ENCODE measurements at regions not wholly inside any gene's neighbourhood (a gene's known extent, or its start where the extent isn't known, plus 50 kb on each side); places are given as distances from the start of the nearest gene placed in this dataset.
"Not testable (repeated sequence)": the region's sequence is repeated elsewhere in the genome, so short reads cannot be mapped to it uniquely, and the experiment has no call there.

- no peak for DNase-seq
Observed at GRCh38 chr19:30861919-30862318, 487.3 kb downstream of the TSHZ3 start.

- DNase-seq = no peak
Observed at GRCh38 chr19:30857966-30858490, 485.8 kb downstream of the ZNF536 start.

- DNase-seq = peak in 1 of 4 experiments; percentile 34
Observed at GRCh38 chr19:30857388-30857787, 485.2 kb downstream of the ZNF536 start.

- peak in 1 of 4 experiments; percentile 23 for DNase-seq
Observed at GRCh38 chr19:30856786-30857185, 484.6 kb downstream of the ZNF536 start.

GRCh38 chr19:30856376-30856775 is 484.2 kb downstream of the ZNF536 start:
- DNase-seq = no peak

- no peak for DNase-seq
Observed at GRCh38 chr19:30855442-30855841, 483.3 kb downstream of the ZNF536 start.

GRCh38 chr19:30854661-30855060 is 482.5 kb downstream of the ZNF536 start:
- no peak for DNase-seq

GRCh38 chr19:30854207-30854606 is 482.0 kb downstream of the ZNF536 start:
- no peak for DNase-seq

- no peak for DNase-seq
Observed at GRCh38 chr19:30853036-30853435, 480.9 kb downstream of the ZNF536 start.

GRCh38 chr19:30852168-30852567 is 480.0 kb downstream of the ZNF536 start:
- no peak for DNase-seq

GRCh38 chr19:30851646-30852045 is 479.5 kb downstream of the ZNF536 start:
- DNase-seq = no peak

- DNase-seq = no peak
Observed at GRCh38 chr19:30848636-30849425, 476.6 kb downstream of the ZNF536 start.

- no peak for DNase-seq
Observed at GRCh38 chr19:30846102-30846501, 473.9 kb downstream of the ZNF536 start.

- DNase-seq = no peak
Observed at GRCh38 chr19:30842926-30843325, 470.7 kb downstream of the ZNF536 start.

- DNase-seq = no peak
Observed at GRCh38 chr19:30841934-30842333, 469.8 kb downstream of the ZNF536 start.

- no peak for DNase-seq
Observed at GRCh38 chr19:30830875-30831274, 458.7 kb downstream of the ZNF536 start.

- not testable (repeated sequence) for DNase-seq
Observed at GRCh38 chr19:30825505-30825904, 453.3 kb downstream of the ZNF536 start.

GRCh38 chr19:30824809-30825208 is 452.6 kb downstream of the ZNF536 start:
- DNase-seq = no peak

- no peak for DNase-seq
Observed at GRCh38 chr19:30817965-30818567, 445.9 kb downstream of the ZNF536 start.

GRCh38 chr19:30817197-30817596 is 445.0 kb downstream of the ZNF536 start:
- no peak for DNase-seq

- DNase-seq = no peak
Observed at GRCh38 chr19:30815889-30816580, 443.9 kb downstream of the ZNF536 start.

- DNase-seq = no peak
Observed at GRCh38 chr19:30812099-30812678, 440.0 kb downstream of the ZNF536 start.
